ENCODE measurements at regions not wholly inside any gene's neighbourhood (a gene's known extent, or its start where the extent isn't known, plus 50 kb on each side); places are given as distances from the start of the nearest gene placed in this dataset.
"Not testable (repeated sequence)": the region's sequence is repeated elsewhere in the genome, so short reads cannot be mapped to it uniquely, and the experiment has no call there.

DNA sequence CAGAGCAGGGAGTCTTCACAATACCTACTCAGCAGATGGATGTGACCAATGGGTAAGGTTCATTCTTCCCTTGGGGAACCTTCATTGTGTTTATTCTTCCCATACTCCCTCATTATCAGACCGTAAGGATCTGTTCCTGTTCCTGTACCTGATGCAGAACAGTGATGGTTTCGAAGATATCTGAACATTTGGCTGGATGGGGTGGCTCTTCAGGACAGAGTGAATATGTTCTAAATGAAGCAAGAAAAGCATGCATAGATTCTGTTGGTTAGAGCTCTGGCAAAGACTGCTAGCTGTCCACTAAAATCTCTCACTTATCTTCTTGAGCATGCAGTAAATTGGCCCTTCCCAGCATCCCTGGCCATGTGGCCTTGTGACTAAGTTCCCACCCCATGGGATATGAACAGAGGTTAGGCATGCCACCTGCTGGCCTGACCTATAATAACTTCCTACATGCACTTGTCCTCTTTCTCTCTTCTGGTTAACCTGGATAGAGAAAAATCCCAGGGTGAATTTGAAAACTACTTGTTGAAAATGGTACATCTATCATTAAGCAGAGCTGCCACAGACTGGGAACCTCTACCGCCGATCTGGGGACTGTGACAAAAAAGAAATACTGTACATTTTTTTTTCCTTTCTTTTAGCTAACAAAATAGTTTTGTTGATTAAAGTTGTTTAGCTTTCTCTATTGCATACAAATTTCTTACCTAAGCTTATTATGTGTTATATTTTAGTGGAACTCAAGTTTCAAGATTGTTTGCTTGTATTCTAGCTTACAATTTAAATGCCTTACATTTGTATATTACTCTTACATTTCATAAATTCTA is 60.0 kb upstream of the BANK1 start:
- peak; percentile 82 for DNase-seq

DNA sequence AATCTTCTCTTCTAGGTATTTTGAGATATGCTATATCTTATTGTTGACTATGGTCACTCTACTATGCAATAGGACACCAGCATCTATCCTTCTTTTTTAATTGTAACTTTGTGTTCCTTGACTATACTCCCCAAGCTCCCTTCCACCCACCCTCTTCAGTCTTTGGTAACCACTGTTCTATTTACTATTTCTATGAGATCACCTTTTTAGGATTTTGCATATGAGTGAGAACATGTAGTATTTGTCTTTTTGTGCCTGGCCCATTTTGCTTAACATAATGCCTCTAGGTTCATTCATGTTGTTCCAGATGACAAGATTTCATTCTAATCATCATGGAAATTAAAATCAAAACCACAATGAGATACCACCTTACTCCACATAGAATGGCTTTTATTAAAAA is 63.3 kb upstream of the BANK1 start:
- no peak for DNase-seq

DNA sequence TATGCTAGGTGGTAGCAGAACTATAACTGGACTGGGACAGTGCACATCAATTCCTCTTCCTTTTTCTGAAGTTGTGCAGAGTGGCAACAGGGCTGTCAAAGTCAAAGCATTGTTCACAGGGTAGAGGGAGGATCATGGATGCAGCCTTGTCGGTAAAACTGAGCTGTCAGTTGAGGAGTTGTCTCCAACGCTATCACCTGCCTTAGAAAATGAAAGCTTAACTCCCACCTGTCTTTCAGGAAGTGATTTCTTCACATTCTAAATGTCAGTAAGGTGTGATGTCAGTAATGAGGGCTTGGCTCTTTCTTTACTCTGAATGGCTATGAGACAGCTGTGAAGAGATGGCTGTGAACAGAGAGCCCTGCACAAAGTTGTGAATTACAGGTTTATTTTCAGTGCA is 66.4 kb upstream of the BANK1 start:
- DNase-seq = peak; percentile 48

- no peak for DNase-seq
These were observed 71.7 kb upstream of the BANK1 start for GRCh38 chr4:101718810-101719209.

- DNase-seq = peak; percentile 96
These were observed 78.8 kb upstream of the BANK1 start for GRCh38 chr4:101711590-101712260.

DNA sequence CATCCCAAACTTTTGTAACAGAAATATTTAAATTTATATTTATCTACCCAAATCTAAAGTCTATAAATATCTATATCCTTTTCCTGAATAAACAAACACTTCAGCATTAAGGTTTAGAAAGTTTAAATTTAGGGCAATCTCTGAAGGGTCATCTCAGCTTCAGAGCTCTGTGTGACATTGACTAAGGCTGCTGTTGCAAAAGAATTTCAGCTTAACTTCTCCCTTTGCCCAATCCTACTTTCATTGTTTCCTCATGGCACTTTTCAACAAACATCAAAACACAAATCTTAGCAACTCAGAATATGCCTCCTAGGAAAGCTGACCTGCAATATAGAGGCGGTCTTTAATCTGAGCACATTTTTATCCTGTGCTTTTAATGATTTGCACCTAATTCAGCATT is 79.7 kb upstream of the BANK1 start:
- DNase-seq = peak; percentile 31

- DNase-seq = peak; percentile 19
These were observed 82.1 kb upstream of the BANK1 start for GRCh38 chr4:101708293-101709039.

DNA sequence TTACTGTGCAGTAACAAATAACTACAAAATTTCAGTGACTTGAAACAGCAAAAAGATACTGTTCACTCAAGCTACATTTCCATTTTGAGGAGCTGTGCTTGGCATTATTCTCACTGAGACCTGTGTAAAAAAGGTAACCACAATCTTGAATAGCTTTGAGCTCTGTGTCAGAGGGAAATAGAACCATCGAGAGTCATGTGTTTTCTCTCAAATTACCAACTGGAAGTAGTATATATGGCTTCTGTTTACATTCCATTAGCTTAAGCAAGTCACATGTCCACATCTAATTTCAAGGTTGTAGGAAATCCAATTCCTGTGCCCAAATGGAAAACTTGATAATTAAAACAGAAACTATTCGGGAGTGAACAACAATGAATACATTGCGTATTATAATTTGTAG is 82.9 kb upstream of the BANK1 start:
- DNase-seq = peak; percentile 53

- no peak for DNase-seq
These were observed 83.9 kb upstream of the BANK1 start for GRCh38 chr4:101706535-101707057.

DNA sequence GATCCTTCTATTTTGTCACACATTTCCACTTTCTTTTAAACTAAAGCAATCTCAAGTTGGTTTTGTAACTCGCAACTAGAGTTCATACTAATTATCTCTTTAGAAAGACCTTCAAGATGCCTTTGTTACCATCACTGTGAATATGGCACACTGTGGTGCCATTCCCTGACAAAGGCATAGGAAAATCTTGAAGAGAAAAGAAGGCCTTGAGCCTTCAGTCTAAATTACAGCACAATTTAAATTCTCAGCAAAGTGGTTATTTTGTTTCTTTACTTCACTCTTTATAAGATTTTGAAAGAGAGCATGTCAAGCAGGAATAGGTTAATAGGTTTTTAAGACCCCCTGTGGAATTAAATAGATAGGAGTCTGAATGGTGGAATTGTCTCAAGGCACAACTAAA is 89.0 kb upstream of the BANK1 start:
- no peak for DNase-seq

DNA sequence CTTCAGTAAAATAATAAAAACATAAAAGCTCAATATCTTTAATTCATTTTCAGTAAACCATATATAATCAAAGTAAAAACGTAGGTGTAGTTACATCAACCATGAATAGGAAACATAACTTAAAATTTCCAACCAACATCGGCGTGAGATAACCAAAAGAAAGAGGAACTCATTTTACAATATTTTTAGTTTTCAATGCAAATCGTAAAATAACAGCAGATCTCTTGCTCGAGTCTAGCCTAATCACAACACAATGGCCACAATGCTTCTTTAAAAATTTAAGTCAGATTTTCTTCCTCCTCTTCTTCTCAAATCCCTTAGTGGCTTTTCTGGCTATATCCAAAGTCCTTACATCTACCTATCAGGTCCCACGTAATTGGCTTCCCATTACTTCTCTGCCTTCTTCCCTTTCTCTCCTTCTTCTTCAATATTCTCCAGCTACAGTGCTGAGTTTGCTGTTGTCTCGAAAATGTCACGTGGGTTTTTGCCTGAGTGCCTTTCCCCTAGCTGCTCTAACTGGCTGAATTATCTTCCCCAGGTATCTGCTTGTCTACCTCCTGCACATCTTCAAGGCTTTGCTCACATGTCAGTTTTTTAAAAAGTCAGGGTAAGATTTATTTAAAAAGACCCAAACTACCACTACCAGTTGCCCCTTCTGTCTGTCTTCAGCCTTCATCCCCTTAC is 90.9 kb upstream of the BANK1 start:
- no peak for DNase-seq

- DNase-seq = peak; percentile 20
These were observed 93.3 kb upstream of the BANK1 start for GRCh38 chr4:101697266-101697665.

DNA sequence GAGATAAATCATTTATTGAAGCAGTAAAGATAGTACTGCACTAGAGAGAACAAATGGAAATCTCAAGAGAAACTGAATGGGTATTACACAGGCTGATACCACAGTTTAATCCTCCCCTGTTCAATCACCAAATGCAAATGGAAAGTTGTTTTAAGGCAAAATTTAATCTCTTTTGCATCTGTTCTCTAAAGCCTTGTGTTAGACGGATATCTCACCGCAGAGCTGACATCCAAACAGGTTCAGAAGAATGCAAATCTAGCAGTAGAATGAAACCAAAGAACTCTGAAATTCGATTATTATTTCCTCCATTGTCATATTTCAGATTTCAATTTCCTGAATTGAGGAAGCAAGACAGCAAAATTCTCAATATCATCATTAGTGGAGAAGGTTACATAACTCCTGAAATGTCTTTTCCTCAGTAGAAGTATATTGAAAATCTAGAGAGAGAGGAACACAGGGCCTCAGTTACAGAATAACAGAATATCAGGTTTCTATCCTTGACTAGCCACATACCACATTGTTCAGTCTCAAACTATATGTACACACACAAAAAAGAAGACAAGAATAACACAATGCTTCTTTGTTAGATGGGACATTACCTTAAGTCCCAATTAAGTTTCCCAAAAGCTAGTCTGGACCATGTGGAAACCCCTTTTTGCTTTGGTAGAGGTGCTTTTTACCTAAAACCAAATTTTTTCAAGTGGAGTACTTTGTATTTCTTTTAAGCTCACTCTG is 94.1 kb upstream of the BANK1 start:
- DNase-seq = no peak

DNA sequence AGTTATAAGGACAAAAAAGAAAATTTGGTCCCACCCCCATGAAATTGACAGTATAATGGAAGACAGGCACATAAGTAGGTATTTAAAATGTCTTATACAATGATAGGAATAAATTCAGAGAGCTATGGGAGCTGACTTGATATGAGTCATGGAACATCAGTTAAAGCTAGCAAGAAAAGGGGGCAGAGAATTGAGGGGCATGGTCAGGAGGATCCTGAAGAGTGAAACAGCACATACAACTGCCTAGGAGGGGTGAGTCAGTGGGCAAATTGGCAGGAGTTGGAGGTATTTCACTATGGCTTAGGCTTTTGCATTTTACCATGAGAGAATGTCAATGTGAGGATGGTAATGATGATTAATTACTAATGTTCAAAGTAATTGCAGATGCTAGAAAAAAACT is 95.4 kb upstream of the BANK1 start:
- DNase-seq = peak; percentile 11

DNA sequence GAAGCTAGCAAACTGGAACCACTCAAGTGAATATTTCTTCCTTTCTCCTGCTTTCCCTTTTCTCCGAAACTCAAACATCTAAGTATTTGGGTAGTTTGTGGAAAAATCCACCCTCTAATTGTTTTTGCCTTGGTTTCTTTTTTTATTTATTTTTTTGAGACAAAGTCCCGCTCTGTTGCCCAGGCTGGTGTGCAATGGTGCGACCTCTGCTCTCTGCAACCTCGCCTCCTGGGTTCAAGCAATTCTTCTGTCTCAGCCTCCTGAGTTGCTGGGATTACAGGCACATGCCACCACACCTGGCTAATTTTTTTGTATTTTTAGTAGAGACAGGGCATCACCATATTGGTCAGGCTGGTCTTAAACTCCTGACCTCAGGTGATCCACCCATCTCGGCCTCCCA is 96.1 kb upstream of the BANK1 start:
- DNase-seq = not testable (repeated sequence)

DNA sequence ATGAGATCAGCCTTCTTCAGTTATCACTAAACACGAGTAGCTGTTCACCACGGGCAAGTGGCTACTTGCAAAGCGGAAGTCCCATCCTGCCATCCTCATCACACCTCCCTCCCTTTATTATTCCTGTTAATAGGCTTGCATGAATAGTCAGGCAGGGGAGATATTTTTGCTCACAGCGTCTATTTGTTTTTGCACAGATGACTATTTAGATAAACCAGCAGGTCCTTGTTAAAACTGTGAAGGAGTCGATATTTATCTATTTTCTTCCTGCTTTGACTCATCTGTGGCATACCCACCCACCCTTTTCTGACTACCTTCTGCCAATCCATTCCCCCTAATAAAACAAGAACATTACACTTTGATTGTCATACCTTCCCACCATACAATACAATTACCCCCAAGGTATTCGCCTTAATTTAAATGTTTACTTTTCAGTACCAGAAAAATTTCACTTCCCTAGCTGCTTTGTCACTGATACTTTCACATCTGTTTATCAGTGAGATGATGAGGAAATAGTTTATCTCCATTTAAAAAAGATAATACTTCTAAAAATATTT is 96.6 kb upstream of the BANK1 start:
- DNase-seq = peak; percentile 94

DNA sequence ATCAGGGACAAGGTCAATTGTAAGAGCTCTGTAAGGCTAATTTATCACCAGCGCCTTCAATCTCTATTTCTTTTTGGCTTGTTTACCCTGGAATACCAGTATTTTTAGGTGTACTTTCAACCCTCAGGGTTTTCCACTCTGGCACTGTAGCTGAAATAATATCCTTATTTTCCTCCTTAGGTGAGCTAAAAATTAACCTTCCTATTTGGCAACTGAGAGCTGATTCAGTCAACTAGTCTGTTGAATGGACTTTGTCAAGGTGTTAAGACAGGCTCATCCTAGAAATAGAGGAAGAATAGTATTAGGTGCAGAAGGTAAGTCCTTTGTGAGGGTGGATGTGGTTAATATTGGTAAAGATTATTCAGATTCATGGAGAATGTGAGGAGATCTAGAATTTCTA is 101.3 kb upstream of the BANK1 start:
- DNase-seq = no peak

DNA sequence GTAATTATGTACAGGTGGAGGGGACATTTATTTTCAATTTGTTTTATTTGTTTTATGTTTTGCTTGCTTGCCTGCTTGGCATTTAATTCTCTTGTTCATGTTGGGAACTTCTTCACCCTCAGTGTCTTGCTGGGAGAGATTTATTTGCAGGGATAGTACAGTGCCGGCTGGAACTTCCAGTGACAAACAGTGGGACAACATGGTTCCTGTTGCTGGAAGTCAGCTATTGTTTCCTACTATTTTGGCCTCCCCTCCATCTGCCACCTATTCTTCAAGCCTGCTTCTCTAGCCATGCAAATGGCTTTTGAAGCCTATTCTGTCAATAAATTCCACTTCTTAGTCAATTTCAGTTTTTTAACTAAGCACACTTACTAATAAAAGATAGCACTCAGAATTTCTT is 105.4 kb upstream of the BANK1 start:
- DNase-seq = peak; percentile 62

DNA sequence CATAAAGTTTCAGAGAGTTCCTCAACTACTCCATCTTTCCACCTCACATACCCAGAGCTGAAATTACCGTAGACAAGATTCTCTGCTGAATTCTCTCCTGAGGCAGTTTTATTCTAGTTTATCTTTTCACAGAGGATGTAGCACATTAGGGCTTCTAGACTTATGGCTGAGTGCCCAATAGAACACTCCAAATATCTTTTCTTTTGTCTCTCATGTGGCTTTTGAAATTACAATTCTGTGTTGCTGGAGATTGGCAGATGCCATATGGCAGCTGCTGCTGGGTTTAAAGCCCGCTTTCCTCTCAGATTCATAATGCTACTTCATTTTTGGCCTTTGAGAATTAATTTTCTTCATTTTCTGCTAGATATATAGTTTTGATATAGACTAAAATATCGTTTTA is 107.6 kb upstream of the BANK1 start:
- DNase-seq = peak; percentile 73

DNA sequence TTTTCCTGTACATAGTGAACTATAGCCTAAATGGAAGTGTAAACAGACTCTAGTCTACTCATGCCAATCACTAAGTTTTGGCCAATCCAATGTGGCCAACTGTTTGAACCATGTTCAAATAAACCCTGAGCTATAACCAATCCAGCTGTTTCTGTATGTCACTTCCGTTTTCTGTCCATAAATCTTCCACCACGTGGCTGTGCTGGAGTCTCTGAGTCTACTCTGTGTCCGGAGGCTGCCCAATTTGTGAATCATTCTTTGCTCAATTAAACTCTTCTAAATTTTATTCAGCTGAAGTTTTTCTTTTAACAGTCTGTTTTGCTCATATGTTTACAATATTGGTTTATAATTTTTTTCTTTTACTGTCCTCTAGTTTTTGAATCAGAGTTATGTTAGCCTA is 112.3 kb upstream of the BANK1 start:
- DNase-seq = peak; percentile 56

DNA sequence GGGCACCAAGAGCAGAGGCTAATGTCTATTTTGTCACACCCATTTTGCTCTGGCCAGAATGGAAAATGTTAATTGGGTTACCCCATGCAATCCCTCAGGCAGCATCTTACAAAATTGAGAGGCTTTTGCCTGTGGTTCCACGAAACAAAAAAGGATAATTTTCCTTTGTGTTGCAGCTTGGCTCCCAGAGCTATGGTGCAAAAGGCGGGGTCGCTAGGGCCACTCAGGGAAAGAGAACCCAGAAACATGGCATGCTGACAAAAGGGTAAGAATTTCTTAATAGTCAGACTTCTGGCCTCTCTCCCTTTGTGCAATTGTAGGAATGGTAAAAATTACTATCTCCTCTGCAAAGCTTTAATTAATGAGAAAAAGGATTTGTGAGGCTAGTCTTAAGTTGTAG is 119.6 kb upstream of the BANK1 start:
- DNase-seq = no peak

DNA sequence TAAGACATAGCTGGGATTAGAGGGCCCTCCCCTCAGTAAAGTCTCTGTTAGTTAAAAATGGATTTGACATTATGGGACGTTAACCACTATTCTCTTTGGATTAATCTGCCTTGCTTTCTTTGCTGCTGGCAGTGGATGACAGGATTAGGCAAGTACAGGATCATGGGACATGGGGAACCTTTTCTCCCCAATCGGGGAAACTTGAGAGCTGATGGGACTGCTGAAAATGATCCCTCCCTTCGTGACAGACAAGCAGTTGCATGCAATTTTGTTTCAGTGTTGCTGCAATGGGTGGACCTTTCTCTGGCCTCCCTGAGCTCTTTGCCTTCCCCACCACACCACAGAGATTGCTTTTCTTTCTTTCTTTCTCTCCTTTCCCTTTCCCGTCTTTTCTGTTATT is 120.2 kb upstream of the BANK1 start:
- no peak for DNase-seq
